ENCODE measurements at regions not wholly inside any gene's neighbourhood (a gene's known extent, or its start where the extent isn't known, plus 50 kb on each side); places are given as distances from the start of the nearest gene placed in this dataset.
"Not testable (repeated sequence)": the region's sequence is repeated elsewhere in the genome, so short reads cannot be mapped to it uniquely, and the experiment has no call there.

DNA sequence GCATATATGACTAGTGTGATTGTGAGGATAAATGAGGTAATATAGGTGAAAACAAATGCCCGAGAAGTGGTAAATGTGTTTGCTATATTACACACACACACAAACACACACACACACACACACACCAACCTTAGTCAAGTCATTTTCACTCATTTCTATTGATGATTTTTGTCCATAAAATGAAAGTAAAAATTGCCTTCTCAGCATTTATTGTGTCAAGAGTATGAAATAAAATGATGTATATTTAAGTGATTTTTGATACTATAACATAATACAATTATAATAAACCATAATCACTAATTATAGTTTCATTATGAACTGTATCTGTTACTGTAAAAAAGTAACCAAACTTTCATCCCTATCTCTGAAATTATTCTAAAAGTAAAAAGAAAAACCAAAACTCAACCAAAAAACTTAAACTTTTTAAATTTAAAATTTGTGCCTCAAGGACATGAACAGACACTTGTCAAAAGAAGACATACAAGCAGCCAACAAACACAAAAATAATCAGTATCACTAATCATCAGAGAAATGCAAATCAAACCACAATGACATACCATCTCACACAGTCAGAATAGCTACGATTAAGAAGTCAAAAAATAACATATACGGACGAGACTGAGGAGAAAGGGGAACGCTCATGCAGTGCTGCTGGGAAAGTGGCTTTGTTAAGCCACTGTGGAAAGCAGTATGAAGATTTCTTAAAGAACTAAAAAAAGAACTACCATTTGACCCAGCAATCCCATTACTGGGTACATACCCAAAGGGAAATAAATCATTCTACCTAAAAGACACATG lies 601.0 kb downstream of the TMA16 start:
- no peaks in the 10 kb centered on the region for H3K4me1 ChIP-seq (ENCODE audit: control insufficient read depth, insufficient read depth, low read length)
- intact Hi-C loops (cut with DNase I) = no loop called here
- H3K27me3 ChIP-seq (ENCODE audit: control insufficient read depth, insufficient read depth) = peaks cover 3% of the 10 kb centered on the region
- WGBS = 77% methylated on average over 5 of the region's 5 CpGs
- ATAC-seq = no peak
- no peak overlapping the region for H3K27ac ChIP-seq (ENCODE audit: low read length)
- no peaks in the 10 kb centered on the region for H3K9me3 ChIP-seq (ENCODE audit: control insufficient read depth, low read length)
- DNase-seq = no peak
- H3K4me3 ChIP-seq (ENCODE audit: low read length) = no peak overlapping the region

GRCh38 chr4:164096766-164097518 lies 602.5 kb downstream of the TMA16 start:
- Histone ChIP-seq H3K27ac (ENCODE audit: low read length) (no peak overlapping the region), H3K4me1 (ENCODE audit: control insufficient read depth, insufficient read depth, low read length) (no peaks in the 10 kb centered on the region), H3K27me3 (ENCODE audit: control insufficient read depth, insufficient read depth) (no peaks in the 10 kb centered on the region), H3K4me3 (ENCODE audit: low read length) (no peak overlapping the region), H3K9me3 (ENCODE audit: control insufficient read depth, low read length) (no peaks in the 10 kb centered on the region)
- 76% methylated on average over 5 of the region's 5 CpGs for WGBS
- DNase-seq (no peak), ATAC-seq (no peak)
- intact Hi-C loops (cut with DNase I) = no loop called here

- H3K9me3 ChIP-seq (ENCODE audit: control insufficient read depth, low read length); intact Hi-C loops (cut with DNase I); H3K4me1 ChIP-seq (ENCODE audit: control insufficient read depth, insufficient read depth, low read length); H3K27ac ChIP-seq (ENCODE audit: low read length); ATAC-seq; H3K27me3 ChIP-seq (ENCODE audit: control insufficient read depth, insufficient read depth); H3K4me3 ChIP-seq (ENCODE audit: low read length): not testable (repeated sequence)
- peak in 2 of 3 donors; percentile 7 to 32 for DNase-seq
- WGBS = 86% methylated on average over 22 of the region's 23 CpGs
Measured at GRCh38 chr4:164100741-164101365, 606.4 kb downstream of the TMA16 start.

- intact Hi-C loops (cut with DNase I) = no loop called here
- WGBS = 86% methylated on average over 2 of the region's 2 CpGs
Measured at GRCh38 chr4:164108971-164109370, 614.5 kb downstream of the TMA16 start.

GRCh38 chr4:164109503-164109902 lies 615.0 kb downstream of the TMA16 start:
- H3K27me3 ChIP-seq (ENCODE audit: control insufficient read depth, insufficient read depth) = no peaks in the 10 kb centered on the region
- intact Hi-C loops (cut with DNase I) = no loop called here
- no peak overlapping the region for H3K27ac ChIP-seq (ENCODE audit: low read length)
- H3K4me3 ChIP-seq (ENCODE audit: low read length) = no peak overlapping the region
- DNase-seq = no peak
- ATAC-seq = no peak
- WGBS = 55% methylated on average over 4 of the region's 4 CpGs
- no peaks in the 10 kb centered on the region for H3K9me3 ChIP-seq (ENCODE audit: control insufficient read depth, low read length)
- no peaks in the 10 kb centered on the region for H3K4me1 ChIP-seq (ENCODE audit: control insufficient read depth, insufficient read depth, low read length)

More at GRCh38 chr4:164108971-164109370, 614.5 kb downstream of the TMA16 start:
- ATAC-seq (no peak), DNase-seq (no peak)
- H3K9me3 ChIP-seq (ENCODE audit: control insufficient read depth, low read length) = no peaks in the 10 kb centered on the region
- no peaks in the 10 kb centered on the region for H3K27me3 ChIP-seq (ENCODE audit: control insufficient read depth, insufficient read depth)
- H3K4me1 ChIP-seq (ENCODE audit: control insufficient read depth, insufficient read depth, low read length) = no peaks in the 10 kb centered on the region
- no peak overlapping the region for H3K27ac ChIP-seq (ENCODE audit: low read length)
- no peak overlapping the region for H3K4me3 ChIP-seq (ENCODE audit: low read length)

GRCh38 chr4:164115236-164115635 lies 620.7 kb downstream of the TMA16 start:
- intact Hi-C loops (cut with DNase I) = no loop called here
- ATAC-seq (no peak), DNase-seq (no peak)
- Histone ChIP-seq H3K4me1 (ENCODE audit: control insufficient read depth, insufficient read depth, low read length) (no peaks in the 10 kb centered on the region), H3K9me3 (ENCODE audit: control insufficient read depth, low read length) (no peaks in the 10 kb centered on the region), H3K27me3 (ENCODE audit: control insufficient read depth, insufficient read depth) (no peaks in the 10 kb centered on the region), H3K27ac (ENCODE audit: low read length) (no peak overlapping the region), H3K4me3 (ENCODE audit: low read length) (no peak overlapping the region)
- 42% methylated on average over 2 of the region's 2 CpGs for whole genome bisulfite sequencing

- no peak overlapping the region for H3K4me3 ChIP-seq (ENCODE audit: low read length)
- intact Hi-C loops (cut with DNase I) = no loop called here
- H3K27me3 ChIP-seq (ENCODE audit: control insufficient read depth, insufficient read depth) = no peaks in the 10 kb centered on the region
- ATAC-seq (no peak), DNase-seq (no peak)
- no peaks in the 10 kb centered on the region for H3K4me1 ChIP-seq (ENCODE audit: control insufficient read depth, insufficient read depth, low read length)
- H3K9me3 ChIP-seq (ENCODE audit: control insufficient read depth, low read length) = no peaks in the 10 kb centered on the region
- no peak overlapping the region for H3K27ac ChIP-seq (ENCODE audit: low read length)
- 48% methylated on average over 1 of the region's 1 CpG for WGBS
Measured at GRCh38 chr4:164116286-164116685, 621.8 kb downstream of the TMA16 start.

DNA sequence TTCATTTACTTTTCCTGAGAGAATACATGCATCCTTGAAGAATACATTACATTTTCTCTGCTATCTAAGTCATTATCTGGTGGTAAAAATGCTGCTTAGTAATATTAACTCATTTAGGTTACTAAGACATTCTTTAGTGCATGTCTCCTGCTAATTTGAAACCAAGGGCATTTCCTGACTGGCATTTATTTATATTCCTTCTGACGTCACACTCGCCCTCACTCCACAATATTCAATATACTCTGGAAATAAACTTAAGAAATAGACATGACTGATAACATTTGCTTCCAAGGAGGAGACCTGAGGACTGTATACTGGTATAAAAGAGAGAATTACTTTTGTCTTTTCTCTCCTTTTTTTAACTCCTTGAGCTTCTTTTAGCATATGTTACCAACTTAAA lies 619.5 kb upstream of the SMIM31 start:
- H3K27ac ChIP-seq (ENCODE audit: low read length) = no peak overlapping the region
- ATAC-seq = no peak
- WGBS = 86% methylated on average over 2 of the region's 2 CpGs
- DNase-seq = no peak
- no peaks in the 10 kb centered on the region for H3K4me1 ChIP-seq (ENCODE audit: control insufficient read depth, insufficient read depth, low read length)
- H3K27me3 ChIP-seq (ENCODE audit: control insufficient read depth, insufficient read depth) = no peaks in the 10 kb centered on the region
- H3K9me3 ChIP-seq (ENCODE audit: control insufficient read depth, low read length) = no peaks in the 10 kb centered on the region
- intact Hi-C loops (cut with DNase I) = no loop called here
- no peak overlapping the region for H3K4me3 ChIP-seq (ENCODE audit: low read length)

GRCh38 chr4:164136180-164136616 lies 617.7 kb upstream of the SMIM31 start:
- Histone ChIP-seq H3K4me1 (ENCODE audit: control insufficient read depth, insufficient read depth, low read length) (no peaks in the 10 kb centered on the region), H3K27ac (ENCODE audit: low read length) (no peak overlapping the region), H3K9me3 (ENCODE audit: control insufficient read depth, low read length) (no peaks in the 10 kb centered on the region), H3K27me3 (ENCODE audit: control insufficient read depth, insufficient read depth) (no peaks in the 10 kb centered on the region), H3K4me3 (ENCODE audit: low read length) (no peak overlapping the region)
- ATAC-seq = no peak
- intact Hi-C loops (cut with DNase I) = no loop called here
- no peak for DNase-seq
- WGBS = 70% methylated on average over 2 of the region's 2 CpGs

DNA sequence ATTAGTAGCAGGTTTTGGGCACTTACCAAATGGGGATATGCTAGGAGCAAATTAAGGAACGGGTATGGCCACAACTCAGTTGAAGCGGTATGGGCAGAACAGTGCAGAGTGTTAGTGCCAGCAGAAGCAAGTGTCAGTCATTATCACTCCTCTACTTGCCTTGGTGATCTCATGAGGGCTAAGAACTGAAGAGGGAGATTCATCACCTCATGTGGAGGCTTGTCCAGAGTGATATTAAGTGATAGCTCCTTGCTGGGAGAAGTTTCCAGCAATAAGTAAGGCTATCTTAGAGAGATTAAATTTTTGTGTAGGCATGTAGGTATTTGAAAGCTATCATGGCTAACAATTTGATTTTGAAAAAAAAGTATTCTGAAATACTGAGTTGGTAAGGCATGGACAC lies 615.4 kb upstream of the SMIM31 start:
- Histone ChIP-seq H3K9me3 (ENCODE audit: control insufficient read depth, low read length) (no peaks in the 10 kb centered on the region), H3K4me1 (ENCODE audit: control insufficient read depth, insufficient read depth, low read length) (no peaks in the 10 kb centered on the region), H3K27me3 (ENCODE audit: control insufficient read depth, insufficient read depth) (no peaks in the 10 kb centered on the region), H3K27ac (ENCODE audit: low read length) (no peak overlapping the region), H3K4me3 (ENCODE audit: low read length) (no peak overlapping the region)
- DNase-seq = no peak
- intact Hi-C loops (cut with DNase I) = no loop called here
- ATAC-seq = no peak
- WGBS = 67% methylated on average over 2 of the region's 2 CpGs

- H3K27me3 ChIP-seq (ENCODE audit: control insufficient read depth, insufficient read depth) = no peaks in the 10 kb centered on the region
- ATAC-seq (no peak), DNase-seq (no peak)
- no peaks in the 10 kb centered on the region for H3K4me1 ChIP-seq (ENCODE audit: control insufficient read depth, insufficient read depth, low read length)
- no peak overlapping the region for H3K4me3 ChIP-seq (ENCODE audit: low read length)
- H3K9me3 ChIP-seq (ENCODE audit: control insufficient read depth, low read length) = no peaks in the 10 kb centered on the region
- H3K27ac ChIP-seq (ENCODE audit: low read length) = no peak overlapping the region
- WGBS = 100% methylated on average over 1 of the region's 1 CpG
- intact Hi-C loops (cut with DNase I) = no loop called here
Measured at GRCh38 chr4:164139291-164139690, 614.6 kb upstream of the SMIM31 start.
